ENCODE measurements at regions not wholly inside any gene's neighbourhood (a gene's known extent, or its start where the extent isn't known, plus 50 kb on each side); places are given as distances from the start of the nearest gene placed in this dataset.

DNA sequence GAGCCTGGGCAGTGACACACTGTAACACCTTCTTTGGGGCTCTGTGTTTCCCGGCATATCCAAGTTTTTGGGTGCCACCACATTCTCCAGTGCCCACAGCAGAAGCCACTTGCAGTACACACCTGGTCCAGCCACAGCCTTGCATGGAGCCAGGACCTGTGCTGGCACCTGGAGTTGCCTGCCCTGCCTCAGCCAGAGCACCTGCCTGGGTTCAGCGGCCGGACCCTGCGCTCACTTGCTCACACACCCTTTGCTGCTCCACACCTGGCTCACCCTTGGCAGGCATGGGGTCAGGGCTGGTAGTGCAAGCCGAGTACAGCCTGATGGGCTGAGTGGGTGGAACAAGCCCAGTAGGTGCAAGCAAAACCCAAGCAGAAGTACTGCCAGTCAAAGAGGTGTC is 1511.1 kb downstream of the TECRL start:
- Histone ChIP-seq H2BK5ac (ENCODE audit: insufficient read length, low read length) (no peak overlapping the region), H3K9ac (ENCODE audit: extremely low read depth, insufficient read length, low read length) (no peak overlapping the region), H3K18ac (ENCODE audit: insufficient read length, low read depth, low read length) (no peak overlapping the region), H4K20me1 (ENCODE audit: control insufficient read depth, insufficient read depth, insufficient read length) (no peaks in the 10 kb centered on the region), H3K14ac (ENCODE audit: insufficient read depth, low read length) (no peak overlapping the region), H3K79me1 (ENCODE audit: insufficient read depth, low read depth, low read length, poor library complexity, severe bottlenecking) (no peaks in the 10 kb centered on the region), H2AFZ (ENCODE audit: low read length) (no peak overlapping the region), H4K8ac (replicated peaks; ENCODE audit: insufficient read length, low read depth, low read length) (no peak overlapping the region), H2BK120ac (ENCODE audit: low read depth, low read length, poor library complexity, severe bottlenecking) (no peak overlapping the region), H3K4ac (ENCODE audit: low read depth, low read length) (no peak overlapping the region), H3K27me3 (ENCODE audit: insufficient read depth, low read length) (no peaks in the 10 kb centered on the region), H3K4me1 (ENCODE audit: insufficient read depth, low read length) (no peaks in the 10 kb centered on the region), H3K79me2 (ENCODE audit: insufficient read depth, low read length) (no peaks in the 10 kb centered on the region), H2BK15ac (ENCODE audit: low read depth, low read length) (no peak overlapping the region), H3K23ac (ENCODE audit: insufficient read length, low read depth, low read length) (no peak overlapping the region), H3K56ac (ENCODE audit: insufficient read length, low read depth, low read length) (no peak overlapping the region), H3K23me2 (ENCODE audit: insufficient read length, low read depth, low read length, poor library complexity, severe bottlenecking) (no peaks in the 10 kb centered on the region), H4K91ac (ENCODE audit: insufficient read length, low read depth, low read length) (no peak overlapping the region), H2AK5ac (ENCODE audit: insufficient read length, low read length) (no peak overlapping the region), H2BK20ac (ENCODE audit: low read depth, low read length, poor library complexity, severe bottlenecking) (no peak overlapping the region), H3K27ac (ENCODE audit: insufficient read length, low read depth, low read length) (no peak overlapping the region), H3K9me3 (ENCODE audit: control insufficient read depth, low read depth, low read length) (no peaks in the 10 kb centered on the region), H3T11ph (ENCODE audit: low read length) (no peak overlapping the region), H2BK12ac (ENCODE audit: insufficient read length, low read depth, low read length) (no peak overlapping the region), H4K5ac (ENCODE audit: insufficient read length, low read depth, low read length) (no peak overlapping the region), H3K4me2 (ENCODE audit: insufficient read depth, insufficient read length, low read length) (no peak overlapping the region)
- no peak overlapping the region for H3K4me3 Mint-ChIP-seq
- no peaks in the 10 kb centered on the region for H3K27me3 Mint-ChIP-seq (ENCODE audit: low read depth)
- H3K9me3 Mint-ChIP-seq = no peaks in the 10 kb centered on the region; a peak in 1 of 5 replicates
- DNase-seq = no peak
- H3K27ac Mint-ChIP-seq = no peak overlapping the region; a peak in 1 of 7 replicates
- H3K4me1 Mint-ChIP-seq = peaks cover 4 to 6% of the 10 kb centered on the region in 2 experiments; a peak in 3 of 4 replicates
- no CpG with 5 or more reads among the region's 5 CpGs for WGBS (ENCODE audit: extremely low coverage, insufficient read length, low lambda C conversion rate)
- H3K36me3 Mint-ChIP-seq (ENCODE audit: insufficient read depth in 1 of 3, low read depth in 3 of 3) = no peaks in the 10 kb centered on the region
- TF ChIP-seq, protein P1, sequence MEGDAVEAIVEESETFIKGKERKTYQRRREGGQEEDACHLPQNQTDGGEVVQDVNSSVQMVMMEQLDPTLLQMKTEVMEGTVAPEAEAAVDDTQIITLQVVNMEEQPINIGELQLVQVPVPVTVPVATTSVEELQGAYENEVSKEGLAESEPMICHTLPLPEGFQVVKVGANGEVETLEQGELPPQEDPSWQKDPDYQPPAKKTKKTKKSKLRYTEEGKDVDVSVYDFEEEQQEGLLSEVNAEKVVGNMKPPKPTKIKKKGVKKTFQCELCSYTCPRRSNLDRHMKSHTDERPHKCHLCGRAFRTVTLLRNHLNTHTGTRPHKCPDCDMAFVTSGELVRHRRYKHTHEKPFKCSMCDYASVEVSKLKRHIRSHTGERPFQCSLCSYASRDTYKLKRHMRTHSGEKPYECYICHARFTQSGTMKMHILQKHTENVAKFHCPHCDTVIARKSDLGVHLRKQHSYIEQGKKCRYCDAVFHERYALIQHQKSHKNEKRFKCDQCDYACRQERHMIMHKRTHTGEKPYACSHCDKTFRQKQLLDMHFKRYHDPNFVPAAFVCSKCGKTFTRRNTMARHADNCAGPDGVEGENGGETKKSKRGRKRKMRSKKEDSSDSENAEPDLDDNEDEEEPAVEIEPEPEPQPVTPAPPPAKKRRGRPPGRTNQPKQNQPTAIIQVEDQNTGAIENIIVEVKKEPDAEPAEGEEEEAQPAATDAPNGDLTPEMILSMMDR (conservative IDR thresholded peaks at IDR 0.05) = no peak

Measured in H9 (cell line).